ENCODE measurements at regions not wholly inside any gene's neighbourhood (a gene's known extent, or its start where the extent isn't known, plus 50 kb on each side); places are given as distances from the start of the nearest gene placed in this dataset.

DNA sequence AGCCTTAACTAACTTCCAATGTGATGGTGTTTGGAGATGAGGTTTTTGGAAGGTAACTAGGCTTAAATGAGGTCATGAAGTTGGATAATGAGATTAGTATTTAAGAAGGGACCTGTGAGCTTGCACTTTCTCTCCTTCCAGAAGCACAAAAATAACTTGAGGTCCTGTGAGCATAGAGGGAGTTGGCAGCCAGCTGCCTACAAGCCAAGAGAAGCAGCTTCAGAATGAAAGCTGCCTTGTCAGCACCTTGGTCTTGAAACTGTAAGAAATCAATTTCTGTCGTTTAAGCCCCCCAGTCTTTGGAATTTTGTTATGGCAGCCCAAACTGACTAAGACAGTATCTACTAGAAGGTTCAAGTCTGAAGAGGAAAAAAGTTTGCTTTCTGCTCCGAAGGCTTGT lies 280.2 kb upstream of the GALNTL6 start:
- Histone ChIP-seq H3K36me3 (no peaks in the 10 kb centered on the region), H3K9me3 (no peaks in the 10 kb centered on the region), H3K4me3 (no peak overlapping the region), H3K27me3 (no peaks in the 10 kb centered on the region), H3K27ac (no peak overlapping the region), H3K4me1 (no peaks in the 10 kb centered on the region)
- TF ChIP-seq POLR2AphosphoS5 (IDR thresholded peaks at IDR 0.05): no peak
- TF ChIP-seq, protein P1, sequence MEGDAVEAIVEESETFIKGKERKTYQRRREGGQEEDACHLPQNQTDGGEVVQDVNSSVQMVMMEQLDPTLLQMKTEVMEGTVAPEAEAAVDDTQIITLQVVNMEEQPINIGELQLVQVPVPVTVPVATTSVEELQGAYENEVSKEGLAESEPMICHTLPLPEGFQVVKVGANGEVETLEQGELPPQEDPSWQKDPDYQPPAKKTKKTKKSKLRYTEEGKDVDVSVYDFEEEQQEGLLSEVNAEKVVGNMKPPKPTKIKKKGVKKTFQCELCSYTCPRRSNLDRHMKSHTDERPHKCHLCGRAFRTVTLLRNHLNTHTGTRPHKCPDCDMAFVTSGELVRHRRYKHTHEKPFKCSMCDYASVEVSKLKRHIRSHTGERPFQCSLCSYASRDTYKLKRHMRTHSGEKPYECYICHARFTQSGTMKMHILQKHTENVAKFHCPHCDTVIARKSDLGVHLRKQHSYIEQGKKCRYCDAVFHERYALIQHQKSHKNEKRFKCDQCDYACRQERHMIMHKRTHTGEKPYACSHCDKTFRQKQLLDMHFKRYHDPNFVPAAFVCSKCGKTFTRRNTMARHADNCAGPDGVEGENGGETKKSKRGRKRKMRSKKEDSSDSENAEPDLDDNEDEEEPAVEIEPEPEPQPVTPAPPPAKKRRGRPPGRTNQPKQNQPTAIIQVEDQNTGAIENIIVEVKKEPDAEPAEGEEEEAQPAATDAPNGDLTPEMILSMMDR (IDR thresholded peaks at IDR 0.05): no peak
- TF ChIP-seq POLR2A (IDR thresholded peaks at IDR 0.05): no peak
- no peak for TF ChIP-seq EP300 (IDR thresholded peaks at IDR 0.05)
- WGBS, 2 donors (ENCODE audit: low coverage in 1 of 2): 46 to 71% methylated on average over 2 of the region's 2 CpGs
- no peak for ATAC-seq

DNA sequence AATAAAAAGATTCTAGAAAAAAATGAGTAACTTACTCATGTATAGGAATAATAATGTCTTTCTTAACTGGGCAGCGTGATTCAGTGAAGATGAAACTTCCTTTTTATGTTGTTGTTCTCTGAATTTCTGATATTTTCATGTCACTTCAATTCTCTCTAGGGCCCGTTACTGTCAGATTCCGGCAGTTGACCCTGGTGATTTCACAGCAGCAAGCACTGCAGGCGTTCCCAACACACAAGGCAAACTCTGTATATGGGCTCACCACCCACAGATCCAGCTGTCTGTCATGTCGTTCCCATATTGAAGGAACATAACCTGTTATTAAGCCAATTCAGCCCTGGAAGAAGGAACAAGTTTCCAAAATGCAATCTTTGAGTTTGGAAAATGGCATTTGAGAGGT lies 288.3 kb upstream of the GALNTL6 start:
- Histone ChIP-seq H3K4me3 (no peak overlapping the region), H3K4me1 (no peaks in the 10 kb centered on the region), H3K27ac (no peak overlapping the region), H3K27me3 (no peaks in the 10 kb centered on the region), H3K9me3 (no peaks in the 10 kb centered on the region), H3K36me3 (no peaks in the 10 kb centered on the region)
- TF ChIP-seq, protein P1 (IDR thresholded peaks at IDR 0.05): no peak
- ATAC-seq: no peak
- 50 to 63% methylated on average over 3 to 5 of the region's 5 CpGs for whole genome bisulfite sequencing, 2 donors (ENCODE audit: low coverage in 1 of 2)

DNA sequence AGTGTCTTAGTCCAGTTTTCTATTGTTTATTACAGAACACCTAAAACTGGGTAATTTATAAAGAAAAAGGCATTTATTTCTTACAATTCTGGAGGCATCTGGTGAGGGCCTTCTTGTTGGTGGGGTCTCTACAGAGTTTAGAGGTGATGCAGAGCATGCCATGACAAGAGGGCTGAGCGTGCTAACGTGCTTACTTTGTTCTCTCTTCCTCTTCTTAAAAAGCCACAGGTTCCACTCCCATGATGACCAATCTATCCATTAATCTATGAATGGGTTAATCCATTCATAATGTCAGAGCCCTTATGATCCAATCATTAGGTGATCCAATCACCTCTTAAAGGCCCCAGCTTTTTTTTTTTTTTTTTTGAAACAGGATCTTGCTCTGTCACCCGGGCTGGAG lies 291.5 kb upstream of the GALNTL6 start:
- H3K4me3 ChIP-seq: no peak overlapping the region
- TF ChIP-seq, protein P1 (IDR thresholded peaks at IDR 0.05): no peak
- no peak for TF ChIP-seq EP300 (IDR thresholded peaks at IDR 0.05)
- no peak for TF ChIP-seq POLR2A (IDR thresholded peaks at IDR 0.05)
- no peak for TF ChIP-seq POLR2AphosphoS5 (IDR thresholded peaks at IDR 0.05)
- no peaks in the 10 kb centered on the region for H3K4me1 ChIP-seq
- no peak for ATAC-seq
- H3K36me3 ChIP-seq: no peaks in the 10 kb centered on the region
- H3K9me3 ChIP-seq: no peaks in the 10 kb centered on the region
- no peaks in the 10 kb centered on the region for H3K27me3 ChIP-seq
- no peak overlapping the region for H3K27ac ChIP-seq
- WGBS, 2 donors (ENCODE audit: low coverage in 1 of 2): 50 to 57% methylated on average over 3 of the region's 3 CpGs

DNA sequence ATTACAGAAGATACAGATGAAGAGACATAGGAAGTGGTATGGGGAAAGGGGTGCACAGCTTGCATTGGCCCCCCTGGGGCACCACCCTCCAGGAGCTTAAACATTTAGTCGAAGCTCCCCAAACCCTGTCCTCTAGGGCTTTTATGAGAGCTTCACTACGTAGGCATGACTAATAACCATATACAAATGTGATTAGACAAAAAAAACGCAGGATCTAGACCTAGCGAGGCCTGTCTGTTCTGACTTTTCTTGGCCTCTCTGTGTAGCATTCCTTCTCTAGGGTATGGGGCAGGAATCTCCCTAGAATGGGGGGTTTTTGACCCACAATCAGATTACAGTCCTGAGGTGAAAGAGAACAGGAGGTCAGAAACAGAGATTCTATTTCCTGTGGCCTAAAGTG lies 293.7 kb upstream of the GALNTL6 start:
- Histone ChIP-seq H3K4me1 (no peaks in the 10 kb centered on the region), H3K4me3 (no peak overlapping the region), H3K27me3 (no peaks in the 10 kb centered on the region), H3K9me3 (no peaks in the 10 kb centered on the region), H3K36me3 (no peaks in the 10 kb centered on the region), H3K27ac (no peak overlapping the region)
- ATAC-seq: no peak
- TF ChIP-seq POLR2AphosphoS5 (IDR thresholded peaks at IDR 0.05) (no peak), EP300 (IDR thresholded peaks at IDR 0.05) (no peak), POLR2A (IDR thresholded peaks at IDR 0.05) (no peak)
- TF ChIP-seq, protein P1 (IDR thresholded peaks at IDR 0.05): no peak
- WGBS, 2 donors (ENCODE audit: low coverage in 1 of 2): 62 to 93% methylated on average over 4 of the region's 4 CpGs

DNA sequence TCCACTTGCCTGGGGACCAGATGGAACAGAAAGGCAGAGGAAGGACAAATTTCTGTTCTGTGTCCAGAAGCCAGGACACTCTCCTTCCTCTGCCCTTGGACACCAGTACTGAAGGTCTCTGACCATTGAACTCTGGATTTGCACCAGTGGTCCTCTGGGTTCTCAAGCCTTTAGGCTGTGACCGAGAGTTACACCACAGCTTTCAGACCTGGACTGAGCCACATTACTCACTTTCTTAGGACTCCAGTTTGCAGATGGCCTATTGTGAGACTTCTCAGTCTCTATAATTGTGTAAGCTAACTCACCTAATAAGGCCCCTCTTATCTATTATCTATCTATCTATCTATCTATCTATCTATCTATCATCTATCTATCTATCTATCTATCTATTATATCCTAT lies 295.3 kb upstream of the GALNTL6 start:
- H3K9me3 ChIP-seq: no peaks in the 10 kb centered on the region
- no peaks in the 10 kb centered on the region for H3K27me3 ChIP-seq
- H3K36me3 ChIP-seq: no peaks in the 10 kb centered on the region
- no peaks in the 10 kb centered on the region for H3K4me1 ChIP-seq
- H3K27ac ChIP-seq: no peak overlapping the region
- ATAC-seq: no peak
- H3K4me3 ChIP-seq: no peak overlapping the region
- 82% methylated on average over 1 of the region's 1 CpG; no CpG with 5 or more reads in 1 of the 2 donors for WGBS, 2 donors (ENCODE audit: low coverage in 1 of 2)
- TF ChIP-seq, protein P1 (IDR thresholded peaks at IDR 0.05): no peak
- no peak for TF ChIP-seq POLR2A (IDR thresholded peaks at IDR 0.05)
- no peak for TF ChIP-seq POLR2AphosphoS5 (IDR thresholded peaks at IDR 0.05)
- TF ChIP-seq EP300 (IDR thresholded peaks at IDR 0.05): no peak

Data from gastroesophageal sphincter (tissue), 4 donors.